HG02938 (cell line): ENCODE measurements at regions not wholly inside any gene's neighbourhood (a gene's known extent, or its start where the extent isn't known, plus 50 kb on each side); places are given as distances from the start of the nearest gene placed in this dataset.
"Not testable (repeated sequence)": the region's sequence is repeated elsewhere in the genome, so short reads cannot be mapped to it uniquely, and the experiment has no call there.

Experiments used
- ATAC-seq: cut with Tn5 transposase; IDR thresholded peaks from one replicate; pipeline ENCODE4 v1.9.1; 2021; ENCODE audit warnings: mild to moderate bottlenecking, moderate library complexity; ENCODE audit not compliant: unreplicated experiment

DNA sequence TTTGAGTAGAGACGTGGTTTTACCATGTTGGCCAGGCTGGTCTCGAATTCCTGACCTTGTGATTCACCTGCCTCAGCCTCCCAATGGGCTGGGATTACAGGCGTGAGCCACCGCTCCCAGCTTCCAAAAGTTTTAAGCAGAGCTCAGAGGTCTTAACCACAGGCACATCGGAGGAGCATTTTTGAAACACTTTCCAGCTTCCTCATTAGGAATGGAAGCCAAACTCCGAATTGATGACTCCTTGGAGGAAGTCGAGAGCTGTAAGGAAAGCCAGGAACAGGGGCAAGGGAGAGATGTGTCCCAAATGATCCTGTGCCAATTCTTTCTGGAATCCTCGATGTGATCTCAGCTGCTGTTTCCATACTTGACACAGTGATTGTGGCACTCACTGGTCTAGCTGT is 56.2 kb upstream of the CCZ1B start:
- ATAC-seq, result not testable (repeated sequence)

DNA sequence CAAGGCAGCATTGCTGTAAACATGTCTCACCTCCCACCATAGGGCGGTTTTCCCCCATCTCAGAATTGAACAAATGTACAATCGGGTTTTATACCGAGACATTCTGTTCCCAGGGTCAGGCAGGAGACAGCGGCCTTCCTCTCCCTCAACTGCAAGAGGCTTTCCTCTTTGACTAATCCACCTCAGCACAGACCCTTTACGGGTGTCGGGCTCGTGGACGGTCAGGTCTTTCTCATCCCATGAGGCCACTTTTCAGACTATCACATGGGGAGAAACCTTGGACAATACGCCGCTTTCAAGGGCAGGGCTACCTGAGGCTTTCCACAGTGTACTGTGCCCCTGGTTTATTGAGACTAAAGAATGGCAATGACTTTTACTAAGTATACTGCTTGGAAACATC is 57.7 kb upstream of the CCZ1B start:
- ATAC-seq, result not testable (repeated sequence)

DNA sequence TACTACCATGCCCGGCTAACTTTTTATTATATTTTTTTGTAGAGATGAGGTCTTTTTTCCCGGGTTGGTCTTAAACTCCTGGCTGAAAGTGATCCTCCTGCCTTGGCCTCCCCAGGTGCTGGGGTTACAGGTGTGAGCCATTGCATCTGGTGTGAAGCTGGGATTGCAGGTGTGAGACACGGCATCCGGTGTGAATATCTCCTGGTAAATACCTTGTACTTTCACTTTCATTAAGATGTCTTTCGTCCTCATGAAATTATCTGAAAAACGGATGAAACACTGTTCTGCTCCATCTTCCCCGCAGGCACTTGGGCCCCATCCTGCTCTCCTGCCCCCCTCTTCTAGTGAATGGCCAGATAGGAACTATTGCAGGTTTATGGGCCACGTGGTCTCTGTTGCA is 60.1 kb upstream of the CCZ1B start:
- ATAC-seq, result no peak

DNA sequence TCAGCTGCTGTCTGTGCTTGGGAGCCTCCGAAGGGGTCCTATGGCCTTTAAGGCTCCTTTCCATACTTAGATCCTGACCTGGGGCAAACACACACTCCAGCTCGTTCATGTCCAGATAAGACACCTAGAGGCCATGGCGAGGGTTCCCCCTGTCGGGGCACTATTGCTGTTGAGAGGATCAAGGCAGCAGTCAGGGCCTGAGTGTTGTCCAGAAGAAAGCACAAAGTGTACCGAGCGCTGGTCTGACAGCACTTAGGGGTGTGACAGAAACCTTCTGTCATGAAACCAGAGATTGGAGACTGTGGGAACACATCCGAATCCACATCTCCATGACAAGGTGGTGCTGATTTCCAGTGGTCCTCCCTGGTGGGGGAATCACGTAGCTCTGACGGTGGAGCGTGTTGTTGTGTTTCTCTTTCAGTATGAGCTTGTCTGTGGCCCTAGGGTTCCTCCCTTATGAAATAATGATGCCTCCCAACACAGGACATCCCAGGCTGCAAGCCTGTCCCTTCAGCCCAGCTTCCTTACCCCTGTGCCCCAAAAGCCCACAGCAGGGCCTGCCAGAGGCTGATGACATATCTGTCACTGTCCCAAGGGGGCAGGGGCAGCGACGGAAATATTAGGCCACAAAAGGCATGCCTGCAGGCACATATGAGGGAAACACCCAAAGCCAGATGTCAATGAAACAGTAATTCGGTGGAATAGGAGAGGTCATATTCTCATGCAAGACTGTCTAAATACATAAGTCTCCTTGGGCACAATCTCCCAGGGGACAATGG is 62.4 kb upstream of the CCZ1B start:
- ATAC-seq, result not testable (repeated sequence)

DNA sequence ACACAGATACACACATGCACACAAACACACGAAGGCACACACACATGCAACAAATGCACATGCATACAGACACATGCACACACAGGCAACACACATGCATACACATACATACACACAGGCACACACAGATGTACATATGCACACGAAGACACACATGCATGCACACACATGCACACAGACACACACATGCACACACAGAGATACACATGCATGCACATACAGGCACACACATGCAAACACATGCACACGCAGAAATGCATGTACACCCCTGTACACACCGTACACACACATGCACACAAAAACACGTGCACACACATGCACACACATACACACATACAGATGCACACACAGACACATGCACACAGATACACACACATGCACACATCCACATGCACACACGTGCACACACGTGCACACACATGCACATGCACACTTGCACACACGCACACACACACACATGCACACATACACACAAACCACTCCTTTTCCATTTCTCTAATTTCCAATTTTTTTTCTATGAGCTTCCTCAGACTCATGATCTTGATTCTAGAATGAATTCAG is 63.3 kb upstream of the CCZ1B start:
- no peak for ATAC-seq

GRCh38 chr7:6902097-6902518 is 76.0 kb upstream of the CCZ1B start:
- ATAC-seq, result not testable (repeated sequence)

DNA sequence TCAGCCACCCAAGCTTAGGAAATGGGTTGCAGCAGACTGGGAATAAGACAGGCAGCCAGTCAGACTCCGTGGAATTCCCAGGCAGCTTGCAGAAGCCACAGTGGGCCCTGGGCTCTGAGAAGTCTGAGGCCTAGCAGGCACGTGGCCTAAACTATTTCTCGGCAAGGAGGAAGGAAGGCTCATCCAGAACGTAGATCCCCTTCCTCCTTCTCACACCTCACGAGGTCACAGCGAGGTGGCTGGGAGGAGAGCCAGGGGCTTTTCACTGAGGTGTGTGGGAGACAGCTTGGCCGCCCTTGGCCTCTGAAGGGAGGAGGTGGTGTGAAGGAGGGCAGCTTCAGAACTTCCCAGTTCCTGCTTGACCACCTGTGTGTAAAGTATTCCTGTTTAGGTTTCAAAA is 77.2 kb upstream of the CCZ1B start:
- not testable (repeated sequence) for ATAC-seq

GRCh38 chr7:6903792-6904191 is 77.7 kb upstream of the CCZ1B start:
- not testable (repeated sequence) for ATAC-seq

GRCh38 chr7:6917258-6917657 is 91.2 kb upstream of the CCZ1B start:
- no peak for ATAC-seq

- ATAC-seq, result not testable (repeated sequence)
Observed at GRCh38 chr7:6919169-6919568, 93.1 kb upstream of the CCZ1B start.

DNA sequence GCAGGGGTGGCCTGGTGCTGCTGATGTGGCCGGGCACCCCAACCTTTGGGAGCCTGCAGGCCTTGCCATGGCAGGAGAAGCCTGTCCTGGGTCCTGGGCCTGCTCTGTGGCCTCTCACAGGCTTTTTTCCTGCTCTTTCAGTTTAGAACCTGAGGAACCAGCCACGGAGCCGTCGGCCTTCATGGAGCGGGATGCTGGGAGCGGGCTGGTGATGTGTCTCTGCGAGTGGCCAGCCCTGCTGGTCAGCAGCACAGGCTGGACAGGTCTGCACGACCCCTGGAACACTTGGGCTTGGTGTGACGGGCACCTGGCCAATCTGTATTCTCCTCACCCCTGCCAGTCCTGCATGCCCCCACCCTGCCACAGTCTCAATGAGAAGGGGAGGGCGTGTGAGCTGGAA is 98.4 kb upstream of the CCZ1B start:
- ATAC-seq, result not testable (repeated sequence)

DNA sequence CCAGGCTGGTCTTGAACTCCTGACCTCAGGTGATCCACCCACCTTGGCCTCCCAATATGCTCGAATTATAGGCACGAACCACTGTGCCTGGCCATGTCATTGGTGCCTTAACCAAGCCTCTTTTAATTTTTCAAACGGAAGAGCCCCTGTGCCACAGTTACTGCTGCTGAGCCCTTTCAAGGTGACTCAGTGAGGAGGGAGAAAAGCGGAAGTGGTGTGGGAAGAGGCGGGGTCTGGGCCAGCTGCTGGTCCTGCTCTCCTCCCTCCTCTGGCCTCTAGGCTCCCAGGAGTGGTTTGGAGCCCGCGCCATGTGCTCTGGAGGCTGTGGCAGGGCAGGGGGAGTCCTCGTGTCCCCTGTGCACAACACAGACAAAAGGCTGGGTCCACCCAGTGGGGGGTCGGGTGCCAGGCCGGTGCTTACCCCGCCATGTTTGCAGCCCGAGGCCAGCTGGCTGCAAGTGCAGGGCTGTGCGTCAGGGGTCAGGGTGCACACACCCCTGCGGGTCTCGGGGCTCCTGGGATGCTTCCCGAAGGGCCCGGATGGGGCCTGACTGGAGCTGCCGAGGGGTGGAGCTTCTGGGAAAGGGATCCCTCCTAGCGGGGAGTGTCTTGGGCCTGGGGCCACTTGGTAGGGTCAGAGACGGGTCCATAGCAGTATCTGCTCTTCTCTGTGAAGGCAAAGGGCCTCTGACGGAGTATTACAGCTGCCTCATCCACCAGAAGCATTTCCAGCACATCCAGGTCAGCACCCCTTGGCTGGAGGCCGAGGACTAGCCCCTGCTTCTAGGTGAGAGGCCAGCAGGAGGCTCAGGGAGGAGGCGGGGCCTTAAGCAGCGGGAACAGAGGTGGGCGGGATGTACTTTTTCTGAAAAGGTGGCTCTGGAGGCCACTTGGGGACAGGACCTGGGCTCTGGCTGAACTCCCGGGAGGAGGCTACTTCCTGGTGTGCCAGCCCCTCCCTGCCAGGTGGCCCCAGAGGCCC is 100.4 kb upstream of the CCZ1B start:
- ATAC-seq, result not testable (repeated sequence)

DNA sequence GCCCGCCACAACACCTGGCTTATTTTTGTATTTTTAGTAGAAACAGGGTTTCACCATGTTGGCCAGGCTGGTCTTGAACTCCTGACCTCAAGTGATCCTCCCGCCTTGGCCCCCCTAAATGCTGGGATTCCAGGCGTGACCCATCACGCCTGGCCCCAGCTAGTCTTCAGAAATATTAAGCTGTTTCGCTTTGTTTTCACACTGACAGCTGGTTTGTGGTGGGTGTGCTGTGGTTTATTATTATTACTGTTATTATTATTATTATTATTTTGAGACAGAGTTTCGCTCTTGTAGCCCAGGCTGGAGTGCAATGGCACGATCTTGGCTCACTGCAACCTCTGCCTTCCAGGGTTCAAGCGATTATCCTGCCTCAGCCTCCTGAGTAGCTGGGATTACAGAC is 101.6 kb upstream of the CCZ1B start:
- not testable (repeated sequence) for ATAC-seq

DNA sequence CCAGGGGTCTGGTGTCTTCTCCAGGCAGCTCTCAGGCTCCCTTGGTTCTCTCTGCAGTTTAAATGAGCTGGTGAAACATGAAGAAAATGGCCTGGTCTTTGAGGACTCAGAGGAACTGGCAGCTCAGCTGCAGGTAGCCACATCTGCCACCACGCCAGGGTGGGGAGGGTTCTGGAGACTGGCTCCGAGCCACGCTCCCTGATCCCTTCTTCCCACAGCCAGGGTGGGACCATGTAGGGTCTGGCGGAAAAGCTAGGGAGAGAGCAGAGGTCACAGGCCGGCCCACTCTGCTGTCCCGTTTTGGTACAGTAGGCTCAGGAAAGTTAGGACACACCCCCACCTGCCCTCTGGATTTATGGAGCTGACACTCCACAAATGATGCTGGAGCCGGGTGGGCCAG is 103.5 kb upstream of the CCZ1B start:
- ATAC-seq, result not testable (repeated sequence)

DNA sequence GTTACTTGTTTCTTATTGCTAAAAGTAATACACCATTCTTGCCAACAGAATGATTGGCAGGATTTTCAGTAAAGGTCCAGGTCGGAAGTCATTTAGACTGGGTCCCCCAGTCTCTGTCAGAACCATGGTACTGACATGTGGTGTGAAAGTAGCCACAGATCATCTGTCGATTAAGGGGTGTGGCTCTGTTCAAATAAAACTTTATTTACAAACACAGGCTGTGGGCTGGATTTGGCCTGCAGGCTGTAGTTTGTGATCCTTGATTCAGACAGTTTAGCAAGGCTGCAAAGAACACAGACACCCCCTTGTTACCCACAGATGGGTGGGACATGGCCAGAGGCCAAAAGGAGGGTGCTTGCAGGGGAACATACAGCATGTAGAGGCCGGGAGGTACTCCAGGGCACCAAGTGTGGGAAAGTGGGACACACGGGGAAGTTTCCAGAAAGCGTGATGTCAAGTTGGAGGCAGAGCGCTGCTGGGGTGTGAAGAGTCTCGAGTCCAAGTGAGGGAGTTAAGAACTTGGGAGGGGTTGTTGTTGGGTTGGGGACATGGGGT is 104.1 kb upstream of the CCZ1B start:
- ATAC-seq, result not testable (repeated sequence)

GRCh38 chr7:6930787-6931186 is 104.7 kb upstream of the CCZ1B start:
- not testable (repeated sequence) for ATAC-seq

- ATAC-seq, result not testable (repeated sequence)
Observed at GRCh38 chr7:6931456-6931855, 105.4 kb upstream of the CCZ1B start.

DNA sequence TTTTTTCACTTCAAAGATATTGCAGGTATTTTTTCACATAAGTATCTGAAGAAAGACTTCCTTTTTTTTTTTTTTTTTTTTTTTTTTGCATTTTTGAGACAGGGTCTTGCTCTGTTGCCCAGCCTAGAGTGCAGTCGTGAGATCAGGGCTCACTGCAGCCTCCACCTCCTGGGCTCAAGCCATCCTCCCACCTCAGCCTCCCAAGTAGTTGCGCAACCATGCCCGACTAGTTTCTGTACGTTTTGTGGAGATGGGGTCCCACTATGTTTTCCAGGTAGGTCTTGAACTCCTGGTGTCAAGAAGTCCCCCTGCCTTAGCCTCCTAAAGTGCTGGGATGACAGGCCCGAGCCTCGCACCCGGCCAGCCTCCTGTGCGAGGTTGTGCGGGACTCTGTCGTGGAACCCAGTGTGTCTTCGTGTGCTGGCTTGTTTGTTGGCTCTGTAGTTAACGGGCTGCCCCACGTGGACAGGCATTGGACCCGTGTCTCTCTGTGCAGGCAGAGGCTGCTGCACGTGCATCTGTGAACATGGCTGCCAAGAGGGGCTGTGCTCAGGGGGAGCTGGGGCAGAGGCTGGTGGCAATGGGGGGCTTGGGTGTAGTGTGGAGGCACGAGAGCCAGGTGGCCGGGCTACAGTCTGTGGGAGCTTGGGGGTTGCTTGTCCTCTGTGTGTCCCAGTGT is 108.0 kb upstream of the CCZ1B start:
- ATAC-seq, result not testable (repeated sequence)

DNA sequence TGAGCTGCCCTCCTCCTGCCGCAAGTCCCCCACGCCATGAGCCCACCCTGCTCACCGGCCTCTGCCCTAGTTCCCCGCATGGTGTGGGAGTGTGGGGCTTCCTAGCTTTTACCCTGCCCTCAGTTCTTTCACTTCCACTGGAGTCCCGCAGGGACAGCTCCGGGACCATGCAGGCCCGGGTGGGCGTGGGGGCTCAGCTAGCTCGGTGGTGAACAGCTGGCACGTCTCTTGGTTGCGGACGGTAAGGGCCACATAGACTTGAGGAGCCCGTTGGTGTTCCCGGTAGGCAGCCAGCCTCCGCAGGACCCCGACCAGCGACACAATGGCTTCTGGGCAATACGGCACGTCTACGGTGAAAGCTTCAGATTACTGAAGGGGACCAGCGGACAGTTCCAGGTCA is 108.9 kb upstream of the CCZ1B start:
- ATAC-seq, result no peak

- ATAC-seq, result not testable (repeated sequence)
Observed at GRCh38 chr7:6936626-6937025, 110.6 kb upstream of the CCZ1B start.
